DMS153 treated with DMSO at 0.1 percent for 48 hours (cell line): ENCODE measurements at regions not wholly inside any gene's neighbourhood (a gene's known extent, or its start where the extent isn't known, plus 50 kb on each side); places are given as distances from the start of the nearest gene placed in this dataset.
"Not testable (repeated sequence)": the region's sequence is repeated elsewhere in the genome, so short reads cannot be mapped to it uniquely, and the experiment has no call there.

Experiments
- DNase-seq: peaks from one replicate; lab custom pipeline; 2025; ENCODE audit not compliant: unreplicated experiment; lab: John Stamatoyannopoulos, UW

GRCh38 chr7:76117306-76117991, 69.5 kb downstream of the MDH2 start:
- not testable (repeated sequence) for DNase-seq

GRCh38 chr7:76118253-76119036, 70.5 kb downstream of the MDH2 start:
- DNase-seq: not testable (repeated sequence)

- DNase-seq: no peak
These were observed 73.1 kb downstream of the MDH2 start for GRCh38 chr7:76121044-76121443.

GRCh38 chr7:76122516-76123239, 74.8 kb downstream of the MDH2 start:
- DNase-seq: no peak

GRCh38 chr7:76123316-76123715, 75.4 kb downstream of the MDH2 start:
- no peak for DNase-seq

- no peak for DNase-seq
These were observed 76.1 kb upstream of the SRRM3 start for GRCh38 chr7:76125560-76125959.

- no peak for DNase-seq
These were observed 75.1 kb upstream of the SRRM3 start for GRCh38 chr7:76126632-76127031.

- no peak for DNase-seq
These were observed 72.3 kb upstream of the SRRM3 start for GRCh38 chr7:76129366-76129765.

GRCh38 chr7:76129836-76130235, 71.9 kb upstream of the SRRM3 start:
- no peak for DNase-seq

- DNase-seq: peak; percentile 34
These were observed 71.0 kb upstream of the SRRM3 start for GRCh38 chr7:76130661-76131060.

- not testable (repeated sequence) for DNase-seq
These were observed 69.8 kb upstream of the SRRM3 start for GRCh38 chr7:76131887-76132286.

GRCh38 chr7:76133164-76133775, 68.4 kb upstream of the SRRM3 start:
- no peak for DNase-seq

GRCh38 chr7:76133839-76134238, 67.9 kb upstream of the SRRM3 start:
- DNase-seq: no peak

- not testable (repeated sequence) for DNase-seq
These were observed 66.4 kb upstream of the SRRM3 start for GRCh38 chr7:76135263-76135662.

GRCh38 chr7:76138577-76139313, 63.0 kb upstream of the SRRM3 start:
- not testable (repeated sequence) for DNase-seq

GRCh38 chr7:76139670-76140069, 62.0 kb upstream of the SRRM3 start:
- DNase-seq: no peak

- DNase-seq: not testable (repeated sequence)
These were observed 61.4 kb upstream of the SRRM3 start for GRCh38 chr7:76140259-76140658.

GRCh38 chr7:76142861-76143260, 58.8 kb upstream of the SRRM3 start:
- DNase-seq: no peak

- DNase-seq: not testable (repeated sequence)
These were observed 56.9 kb upstream of the SRRM3 start for GRCh38 chr7:76144664-76145270.

GRCh38 chr7:76146374-76146773, 55.3 kb upstream of the SRRM3 start:
- DNase-seq: no peak
